Caco-2 (cell line): ENCODE measurements at regions not wholly inside any gene's neighbourhood (a gene's known extent, or its start where the extent isn't known, plus 50 kb on each side); places are given as distances from the start of the nearest gene placed in this dataset.

ENCODE experiments used
- BruUV-seq: library from RNA; stranded (reverse); fragments of 400-500 nt; replicated peaks from 2 replicates; lab custom pipeline; 2021; lab: Mats Ljungman, UMichigan
- CTCF ChIA-PET: fragments of 300-600 bp; sonication (Branson Sonifier 250); formaldehyde crosslinking; loops from one replicate; lab custom pipeline; 2022; ENCODE audit warnings: antibody characterized with exemption; lab: Charles Lee
- POLR2A ChIA-PET: fragments of 300-600 bp; sonication (Branson Sonifier 250); formaldehyde crosslinking; loops from one replicate; lab custom pipeline; 2022; ENCODE audit warnings: antibody characterized with exemption; lab: Charles Lee
- DNase-seq, 2 experiments: peaks; one replicate each; pipeline versions ENCODE4 v3.0.0 to v3.0.0-alpha.2; 2020 to 2022
- H3K27me3 ChIP-seq: replicated peaks from 2 replicates; pipeline ENCODE4 v1.6.0; 2011; ENCODE audit warnings: low read length; ENCODE audit not compliant: control insufficient read depth, insufficient read depth
- H3K36me3 ChIP-seq: 2 replicates; pipeline ENCODE4 v1.5.1; 2011; ENCODE audit warnings: low read length; ENCODE audit not compliant: control insufficient read depth, insufficient read depth
- H3K4me1 ChIP-seq: fragments of 250-450 bp; sonication (Bioruptor Pico); 2 replicates; pipeline ENCODE4 v1.5.1; 2020; ENCODE audit warnings: mild to moderate bottlenecking
- H3K4me3 ChIP-seq: 2 replicates; pipeline ENCODE4 v1.5.1; 2011; ENCODE audit warnings: low read depth, mild to moderate bottlenecking, control low read depth, low read length
- H3K9me3 ChIP-seq: fragments of 250-450 bp; sonication (Bioruptor Pico); 2 replicates; pipeline ENCODE4 v1.5.1; 2020; ENCODE audit warnings: mild to moderate bottlenecking, moderate library complexity
- H3K27ac Mint-ChIP-seq: one replicate; pipeline ENCODE4 v1.8.0; 2022; ENCODE audit warnings: mixed read lengths; ENCODE audit not compliant: unreplicated experiment
- H3K27me3 Mint-ChIP-seq: one replicate; pipeline ENCODE4 v1.8.0; 2022; ENCODE audit warnings: mixed read lengths; ENCODE audit not compliant: insufficient read depth, unreplicated experiment
- H3K36me3 Mint-ChIP-seq: one replicate; pipeline ENCODE4 v1.8.0; 2022; ENCODE audit warnings: mild to moderate bottlenecking, mixed read lengths; ENCODE audit not compliant: insufficient read depth, unreplicated experiment
- H3K4me1 Mint-ChIP-seq: one replicate; pipeline ENCODE4 v1.8.0; 2022; ENCODE audit warnings: low read depth, mixed read lengths; ENCODE audit not compliant: unreplicated experiment
- H3K4me3 Mint-ChIP-seq: one replicate; pipeline ENCODE4 v1.8.0; 2022; ENCODE audit warnings: mild to moderate bottlenecking, moderate library complexity, mixed read lengths; ENCODE audit not compliant: unreplicated experiment
- H3K9me3 Mint-ChIP-seq: one replicate; pipeline ENCODE4 v1.8.0; 2022; ENCODE audit warnings: mixed read lengths; ENCODE audit not compliant: unreplicated experiment
- intact Hi-C: fragments of 100-400 bp; cut with micrococcal nuclease; formaldehyde crosslinking; loops from one replicate; pipeline ENCODE4 v1.10.0; 2022; ENCODE audit not compliant: unreplicated experiment
- TF ChIP-seq, protein P1 (sequence below), 2 experiments: fragments of 200-600 bp in 1 of 2; IDR thresholded peaks; 1 replicate in 1 of 2; 2 replicates in 1 of 2; pipeline versions ENCODE4 v1.5.1 to v1.8.0; 2011 to 2022; ENCODE audit warnings: antibody characterized with exemption in 1 of 2, control low read depth in 1 of 2, inconsistent platforms in 1 of 2, low read depth in 1 of 2, low read length in 1 of 2, mild to moderate bottlenecking in 1 of 2, moderate library complexity in 1 of 2; ENCODE audit not compliant: insufficient read depth in 1 of 2, severe bottlenecking in 1 of 2, unreplicated experiment in 1 of 2

- no peaks in the 10 kb centered on the region for H3K9me3 Mint-ChIP-seq
- H3K27me3 ChIP-seq, result no peaks in the 10 kb centered on the region
- no peaks in the 10 kb centered on the region for H3K36me3 ChIP-seq
- H3K4me1 ChIP-seq, result peaks cover 28% of the 10 kb centered on the region
- H3K9me3 ChIP-seq, result no peaks in the 10 kb centered on the region
- CTCF ChIA-PET, result no interaction called here
- H3K4me1 Mint-ChIP-seq, result peaks cover 17% of the 10 kb centered on the region
- intact Hi-C loops, result no loop called here
- H3K27me3 Mint-ChIP-seq, result no peaks in the 10 kb centered on the region
- H3K4me3 ChIP-seq, result no peak overlapping the region
- no peak overlapping the region for H3K27ac Mint-ChIP-seq
- TF ChIP-seq, protein P1, sequence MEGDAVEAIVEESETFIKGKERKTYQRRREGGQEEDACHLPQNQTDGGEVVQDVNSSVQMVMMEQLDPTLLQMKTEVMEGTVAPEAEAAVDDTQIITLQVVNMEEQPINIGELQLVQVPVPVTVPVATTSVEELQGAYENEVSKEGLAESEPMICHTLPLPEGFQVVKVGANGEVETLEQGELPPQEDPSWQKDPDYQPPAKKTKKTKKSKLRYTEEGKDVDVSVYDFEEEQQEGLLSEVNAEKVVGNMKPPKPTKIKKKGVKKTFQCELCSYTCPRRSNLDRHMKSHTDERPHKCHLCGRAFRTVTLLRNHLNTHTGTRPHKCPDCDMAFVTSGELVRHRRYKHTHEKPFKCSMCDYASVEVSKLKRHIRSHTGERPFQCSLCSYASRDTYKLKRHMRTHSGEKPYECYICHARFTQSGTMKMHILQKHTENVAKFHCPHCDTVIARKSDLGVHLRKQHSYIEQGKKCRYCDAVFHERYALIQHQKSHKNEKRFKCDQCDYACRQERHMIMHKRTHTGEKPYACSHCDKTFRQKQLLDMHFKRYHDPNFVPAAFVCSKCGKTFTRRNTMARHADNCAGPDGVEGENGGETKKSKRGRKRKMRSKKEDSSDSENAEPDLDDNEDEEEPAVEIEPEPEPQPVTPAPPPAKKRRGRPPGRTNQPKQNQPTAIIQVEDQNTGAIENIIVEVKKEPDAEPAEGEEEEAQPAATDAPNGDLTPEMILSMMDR (IDR thresholded peaks at IDR 0.05; ENCODE audit: insufficient read depth in 1 of 2, low read depth in 1 of 2, low read length in 1 of 2, severe bottlenecking in 1 of 2, unreplicated experiment in 1 of 2), result no peak
- no peak for DNase-seq
- no peak overlapping the region for H3K4me3 Mint-ChIP-seq
- no peaks in the 10 kb centered on the region for H3K36me3 Mint-ChIP-seq
- BruUV-seq, result no TSS peak
- POLR2A ChIA-PET, result no interaction called here
Measured at GRCh38 chr2:144290276-144290675, 229.6 kb downstream of the ZEB2 start.

GRCh38 chr2:144288438-144288837, 231.5 kb downstream of the ZEB2 start:
- intact Hi-C loops, result no loop called here
- H3K36me3 Mint-ChIP-seq, result no peaks in the 10 kb centered on the region
- H3K4me3 Mint-ChIP-seq, result no peak overlapping the region
- no peaks in the 10 kb centered on the region for H3K27me3 Mint-ChIP-seq
- no peak overlapping the region for H3K27ac Mint-ChIP-seq
- TF ChIP-seq, protein P1 (IDR thresholded peaks at IDR 0.05; ENCODE audit: insufficient read depth in 1 of 2, low read depth in 1 of 2, low read length in 1 of 2, severe bottlenecking in 1 of 2, unreplicated experiment in 1 of 2), result no peak
- H3K9me3 ChIP-seq, result no peaks in the 10 kb centered on the region
- H3K4me3 ChIP-seq, result no peak overlapping the region
- H3K4me1 Mint-ChIP-seq, result peaks cover 17% of the 10 kb centered on the region
- POLR2A ChIA-PET, result no interaction called here
- no peaks in the 10 kb centered on the region for H3K27me3 ChIP-seq
- H3K9me3 Mint-ChIP-seq, result no peaks in the 10 kb centered on the region
- peaks cover 28% of the 10 kb centered on the region for H3K4me1 ChIP-seq
- no peaks in the 10 kb centered on the region for H3K36me3 ChIP-seq
- CTCF ChIA-PET, result no interaction called here
- BruUV-seq, result no TSS peak
- no peak for DNase-seq

- BruUV-seq, result no TSS peak
- Mint-ChIP-seq H3K27ac (no peak overlapping the region), H3K36me3 (no peaks in the 10 kb centered on the region), H3K4me3 (no peak overlapping the region), H3K27me3 (no peaks in the 10 kb centered on the region), H3K4me1 (peaks cover 10% of the 10 kb centered on the region), H3K9me3 (no peaks in the 10 kb centered on the region)
- H3K27me3 ChIP-seq, result no peaks in the 10 kb centered on the region
- peaks cover 14% of the 10 kb centered on the region for H3K4me1 ChIP-seq
- POLR2A ChIA-PET, result no interaction called here
- H3K36me3 ChIP-seq, result no peaks in the 10 kb centered on the region
- TF ChIP-seq, protein P1 (IDR thresholded peaks at IDR 0.05; ENCODE audit: insufficient read depth in 1 of 2, low read depth in 1 of 2, low read length in 1 of 2, severe bottlenecking in 1 of 2, unreplicated experiment in 1 of 2), result no peak
- no peak overlapping the region for H3K4me3 ChIP-seq
- CTCF ChIA-PET, result no interaction called here
- H3K9me3 ChIP-seq, result no peaks in the 10 kb centered on the region
- no peak for DNase-seq
- intact Hi-C loops, result no loop called here
Measured at GRCh38 chr2:144285324-144285723, 234.6 kb downstream of the ZEB2 start.
